ENCODE measurements at regions not wholly inside any gene's neighbourhood (a gene's known extent, or its start where the extent isn't known, plus 50 kb on each side); places are given as distances from the start of the nearest gene placed in this dataset.
A peak's percentile ranks its signal among the peaks of the same experiment; 100 is the strongest.
"Not testable (repeated sequence)": the region's sequence is repeated elsewhere in the genome, so short reads cannot be mapped to it uniquely, and the experiment has no call there.

DNA sequence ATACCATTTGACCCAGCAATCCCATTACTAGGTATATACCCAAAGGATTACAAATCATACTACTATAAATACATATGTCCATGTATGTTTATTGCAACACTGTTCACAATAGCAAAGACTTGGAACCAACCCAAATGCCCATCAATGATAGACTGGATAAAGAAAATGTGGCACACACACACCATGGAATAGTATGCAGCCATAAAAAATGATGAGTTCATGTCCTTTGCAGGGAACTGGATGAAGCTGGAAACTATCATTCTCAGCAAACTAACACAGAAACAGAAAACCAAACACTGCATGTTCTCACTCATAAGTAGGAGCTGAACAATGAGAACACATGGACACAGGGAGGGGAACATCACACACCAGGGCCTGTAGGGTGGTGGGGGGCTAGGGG, 127.7 kb upstream of the ARG1 start:
- H3K36me3 Mint-ChIP-seq; DNase-seq; H3K4me3 ChIP-seq (ENCODE audit: low read length in 2 of 2); H3K4me3 Mint-ChIP-seq; POLR2A ChIA-PET (ENCODE audit: partially characterized antibody); H3K9me3 Mint-ChIP-seq; H3K27me3 ChIP-seq (ENCODE audit: insufficient read depth, low read length); H3K27ac ChIP-seq (ENCODE audit: low read depth, low read length); H3K36me3 ChIP-seq (ENCODE audit: insufficient read depth, low read length); H3K27me3 Mint-ChIP-seq; intact Hi-C loops (cut with micrococcal nuclease); H3K9me3 ChIP-seq (ENCODE audit: control insufficient read depth in 1 of 2, low read length in 2 of 2); H3K27ac Mint-ChIP-seq: not testable (repeated sequence)
- peaks cover 18 to 41% (median 31%) of the 10 kb centered on the region in 4 donors for H3K4me1 Mint-ChIP-seq
- H3K4me1 ChIP-seq (ENCODE audit: insufficient read depth, low read length): peaks cover 32% of the 10 kb centered on the region
- CTCF ChIA-PET (ENCODE audit: partially characterized antibody): interaction anchor here (1.7 to 2.0 kb wide), 2 partner anchors 163 to 240 kb away, joined by 5 read pairs; no protein-coding TSS in a partner anchor

- CTCF ChIA-PET (ENCODE audit: partially characterized antibody): no interaction called here
- Histone ChIP-seq H3K4me3 (ENCODE audit: low read length in 2 of 2) (no peak overlapping the region), H3K36me3 (ENCODE audit: insufficient read depth, low read length) (no peaks in the 10 kb centered on the region), H3K4me1 (ENCODE audit: insufficient read depth, low read length) (peaks cover 5% of the 10 kb centered on the region), H3K27me3 (ENCODE audit: insufficient read depth, low read length) (no peaks in the 10 kb centered on the region), H3K9me3 (ENCODE audit: control insufficient read depth in 1 of 2, low read length in 2 of 2) (no peaks in the 10 kb centered on the region), H3K27ac (ENCODE audit: low read depth, low read length) (no peak overlapping the region)
- no peaks in the 10 kb centered on the region for H3K36me3 Mint-ChIP-seq
- peaks cover 0 to 15% (median 6%) of the 10 kb centered on the region in 4 donors for H3K4me1 Mint-ChIP-seq
- no peak overlapping the region for H3K27ac Mint-ChIP-seq
- H3K27me3 Mint-ChIP-seq: no peaks in the 10 kb centered on the region
- POLR2A ChIA-PET (ENCODE audit: partially characterized antibody): interaction anchor here (0.7 kb wide), 1 partner anchor 9 kb away, joined by 3 read pairs; no protein-coding TSS in a partner anchor
- H3K9me3 Mint-ChIP-seq: peaks cover 0 to 3% (median 0%) of the 10 kb centered on the region in 8 donors
- intact Hi-C loops (cut with micrococcal nuclease): no loop called here
- no peak overlapping the region for H3K4me3 Mint-ChIP-seq
- no peak for DNase-seq
Measured at GRCh38 chr6:131450861-131451260, 122.2 kb upstream of the ARG1 start.

DNA sequence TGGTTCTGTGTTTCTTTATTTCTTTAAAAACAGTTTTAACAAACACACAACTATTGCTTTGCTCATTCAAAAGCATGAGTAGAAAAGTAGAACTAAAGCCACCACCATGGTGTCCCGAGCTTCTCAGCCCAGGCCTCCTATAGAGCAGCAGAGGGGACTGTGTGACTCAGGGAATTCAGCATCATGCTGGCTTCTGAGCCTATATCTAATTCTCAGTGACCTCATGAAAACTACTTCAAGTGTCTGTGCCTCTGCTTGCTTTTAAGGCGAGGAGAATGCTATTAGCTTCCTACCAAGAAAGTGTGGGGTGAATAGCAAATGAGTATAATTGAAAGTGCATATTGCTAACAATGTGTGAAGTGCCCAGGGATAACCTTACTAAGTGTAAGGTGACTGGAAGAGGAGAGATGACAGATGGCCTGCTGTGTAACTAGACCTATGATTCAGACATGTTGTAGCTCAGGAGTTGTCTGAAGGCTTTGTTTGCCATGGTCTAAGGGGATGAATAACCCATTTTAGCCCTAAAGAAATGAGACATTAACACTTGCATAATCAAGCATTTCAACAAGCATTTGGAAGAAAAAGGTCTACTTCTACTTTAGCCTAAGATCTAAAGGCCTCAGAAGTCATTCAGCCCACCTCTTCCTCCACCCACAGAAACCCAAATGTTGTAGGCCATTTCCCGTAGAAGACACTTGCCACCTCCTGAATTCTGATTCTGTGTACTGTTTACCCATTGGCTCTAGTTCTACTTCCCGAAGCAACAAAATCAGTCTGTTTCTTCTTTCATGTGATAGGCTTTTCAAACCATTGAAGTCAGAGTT, 121.5 kb upstream of the ARG1 start:
- H3K27me3 Mint-ChIP-seq: no peaks in the 10 kb centered on the region
- H3K4me3 Mint-ChIP-seq: no peak overlapping the region
- Histone ChIP-seq H3K27me3 (ENCODE audit: insufficient read depth, low read length) (no peaks in the 10 kb centered on the region), H3K4me1 (ENCODE audit: insufficient read depth, low read length) (peaks cover 5% of the 10 kb centered on the region), H3K36me3 (ENCODE audit: insufficient read depth, low read length) (no peaks in the 10 kb centered on the region), H3K4me3 (ENCODE audit: low read length in 2 of 2) (no peak overlapping the region), H3K27ac (ENCODE audit: low read depth, low read length) (no peak overlapping the region), H3K9me3 (ENCODE audit: control insufficient read depth in 1 of 2, low read length in 2 of 2) (no peaks in the 10 kb centered on the region)
- CTCF ChIA-PET (ENCODE audit: partially characterized antibody): no interaction called here
- H3K9me3 Mint-ChIP-seq: no peaks in the 10 kb centered on the region
- peak overlapping the region in 1 of 7 donors; percentile 22 for H3K27ac Mint-ChIP-seq
- intact Hi-C loops (cut with micrococcal nuclease): no loop called here
- H3K4me1 Mint-ChIP-seq: peaks cover 0 to 15% (median 6%) of the 10 kb centered on the region in 4 donors
- H3K36me3 Mint-ChIP-seq: no peaks in the 10 kb centered on the region
- no peak for DNase-seq
- POLR2A ChIA-PET (ENCODE audit: partially characterized antibody): no interaction called here

DNA sequence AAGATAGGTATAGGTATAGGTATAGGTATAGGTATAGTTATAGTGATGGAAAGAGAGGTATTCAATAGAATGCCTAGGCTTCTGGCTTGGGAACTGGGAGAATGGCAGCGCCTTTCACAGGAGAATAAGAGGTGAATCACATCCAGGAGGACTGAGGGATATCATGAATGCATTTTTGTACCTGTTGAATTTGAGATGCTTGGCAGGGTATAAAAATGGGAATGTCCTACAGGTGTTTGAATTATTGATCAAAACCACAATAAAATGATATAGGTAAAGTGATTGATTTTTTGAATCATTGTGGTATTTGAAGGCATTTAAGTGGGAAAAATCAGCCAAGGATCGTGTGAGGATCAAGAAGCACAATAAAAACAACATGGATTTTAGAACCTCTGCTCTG, 119.2 kb upstream of the ARG1 start:
- H3K4me1 Mint-ChIP-seq: peaks cover 0 to 15% (median 7%) of the 10 kb centered on the region in 4 donors
- intact Hi-C loops (cut with micrococcal nuclease): no loop called here
- H3K36me3 ChIP-seq (ENCODE audit: insufficient read depth, low read length): no peaks in the 10 kb centered on the region
- no peaks in the 10 kb centered on the region for H3K9me3 Mint-ChIP-seq
- peaks cover 5% of the 10 kb centered on the region for H3K4me1 ChIP-seq (ENCODE audit: insufficient read depth, low read length)
- ChIA-PET POLR2A (ENCODE audit: partially characterized antibody) (no interaction called here), CTCF (ENCODE audit: partially characterized antibody) (no interaction called here)
- DNase-seq: no peak
- no peak overlapping the region for H3K4me3 ChIP-seq (ENCODE audit: low read length in 2 of 2)
- no peak overlapping the region for H3K27ac Mint-ChIP-seq
- H3K27me3 Mint-ChIP-seq: no peaks in the 10 kb centered on the region
- H3K4me3 Mint-ChIP-seq: no peak overlapping the region
- no peaks in the 10 kb centered on the region for H3K36me3 Mint-ChIP-seq
- H3K9me3 ChIP-seq (ENCODE audit: control insufficient read depth in 1 of 2, low read length in 2 of 2): no peaks in the 10 kb centered on the region
- no peaks in the 10 kb centered on the region for H3K27me3 ChIP-seq (ENCODE audit: insufficient read depth, low read length)
- no peak overlapping the region for H3K27ac ChIP-seq (ENCODE audit: low read depth, low read length)

GRCh38 chr6:131456565-131456964, 116.5 kb upstream of the ARG1 start:
- Histone ChIP-seq H3K27me3 (ENCODE audit: insufficient read depth, low read length) (no peaks in the 10 kb centered on the region), H3K36me3 (ENCODE audit: insufficient read depth, low read length) (no peaks in the 10 kb centered on the region), H3K27ac (ENCODE audit: low read depth, low read length) (no peak overlapping the region), H3K4me3 (ENCODE audit: low read length in 2 of 2) (no peak overlapping the region), H3K4me1 (ENCODE audit: insufficient read depth, low read length) (peaks cover 7% of the 10 kb centered on the region), H3K9me3 (ENCODE audit: control insufficient read depth in 1 of 2, low read length in 2 of 2) (no peaks in the 10 kb centered on the region)
- Mint-ChIP-seq H3K27me3 (no peaks in the 10 kb centered on the region), H3K36me3 (no peaks in the 10 kb centered on the region), H3K9me3 (no peaks in the 10 kb centered on the region), H3K4me3 (no peak overlapping the region), H3K4me1 (peaks cover 7 to 13% (median 9%) of the 10 kb centered on the region in 4 donors), H3K27ac (no peak overlapping the region)
- ChIA-PET CTCF (ENCODE audit: partially characterized antibody) (interaction anchor here (0.8 to 1.3 kb wide), 2 partner anchors 19 to 273 kb away, joined by 3 to 5 read pairs; no protein-coding TSS in a partner anchor), POLR2A (ENCODE audit: partially characterized antibody) (no interaction called here)
- intact Hi-C loops (cut with micrococcal nuclease): no loop called here
- DNase-seq: no peak

- H3K27ac ChIP-seq (ENCODE audit: low read depth, low read length): no peak overlapping the region
- H3K9me3 ChIP-seq (ENCODE audit: control insufficient read depth in 1 of 2, low read length in 2 of 2): no peaks in the 10 kb centered on the region
- no peak for DNase-seq
- ChIA-PET CTCF (ENCODE audit: partially characterized antibody) (interaction anchor here (1.4 to 1.9 kb wide), 2 partner anchors 11 to 276 kb away, joined by 3 to 11 read pairs; no protein-coding TSS in a partner anchor), POLR2A (ENCODE audit: partially characterized antibody) (interaction anchor here (1.0 kb wide), 2 partner anchors 178 to 259 kb away, joined by 3 to 6 read pairs; partner anchors contain the start of gene ENPP3)
- peaks cover 7 to 8% (median 7%) of the 10 kb centered on the region in 4 donors for H3K4me1 Mint-ChIP-seq
- H3K27me3 Mint-ChIP-seq: no peaks in the 10 kb centered on the region
- intact Hi-C loops (cut with micrococcal nuclease): no loop called here
- H3K36me3 ChIP-seq (ENCODE audit: insufficient read depth, low read length): no peaks in the 10 kb centered on the region
- H3K4me3 Mint-ChIP-seq: no peak overlapping the region
- H3K27ac Mint-ChIP-seq: no peak overlapping the region
- no peaks in the 10 kb centered on the region for H3K27me3 ChIP-seq (ENCODE audit: insufficient read depth, low read length)
- peaks cover 4% of the 10 kb centered on the region for H3K4me1 ChIP-seq (ENCODE audit: insufficient read depth, low read length)
- no peak overlapping the region for H3K4me3 ChIP-seq (ENCODE audit: low read length in 2 of 2)
- H3K36me3 Mint-ChIP-seq: no peaks in the 10 kb centered on the region
- no peaks in the 10 kb centered on the region for H3K9me3 Mint-ChIP-seq
Measured at GRCh38 chr6:131459005-131459404, 114.0 kb upstream of the ARG1 start.

DNA sequence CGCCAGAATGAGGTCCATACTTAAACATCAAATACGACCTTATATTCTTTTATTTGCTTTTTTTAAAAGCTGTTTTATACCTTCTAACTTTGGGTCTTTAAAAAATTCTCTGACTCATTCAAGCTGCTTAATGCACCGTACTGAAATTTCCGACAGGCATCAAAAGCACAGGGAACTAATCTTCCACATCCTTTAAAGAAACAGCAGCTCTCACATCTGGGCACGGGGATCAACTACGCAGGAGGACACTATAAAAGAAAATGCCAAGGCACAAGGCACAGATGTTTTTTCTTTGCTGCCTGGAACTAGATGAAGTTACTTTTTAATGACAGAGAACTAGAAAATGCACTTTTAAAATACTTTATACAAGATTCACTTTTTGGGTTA, 112.4 kb upstream of the ARG1 start:
- CTCF ChIA-PET (ENCODE audit: partially characterized antibody): interaction anchor here (1.0 to 1.9 kb wide), 4 partner anchors 32 to 373 kb away, joined by 3 to 11 read pairs (median 4); no protein-coding TSS in a partner anchor
- Histone ChIP-seq H3K9me3 (ENCODE audit: control insufficient read depth in 1 of 2, low read length in 2 of 2) (no peaks in the 10 kb centered on the region), H3K27me3 (ENCODE audit: insufficient read depth, low read length) (no peaks in the 10 kb centered on the region), H3K27ac (ENCODE audit: low read depth, low read length) (no peak overlapping the region), H3K36me3 (ENCODE audit: insufficient read depth, low read length) (no peaks in the 10 kb centered on the region), H3K4me3 (ENCODE audit: low read length in 2 of 2) (no peak overlapping the region), H3K4me1 (ENCODE audit: insufficient read depth, low read length) (peaks cover 4% of the 10 kb centered on the region)
- Mint-ChIP-seq H3K27ac (no peak overlapping the region), H3K4me1 (peaks cover 7 to 8% (median 7%) of the 10 kb centered on the region in 4 donors), H3K27me3 (no peaks in the 10 kb centered on the region), H3K4me3 (no peak overlapping the region), H3K9me3 (no peaks in the 10 kb centered on the region), H3K36me3 (no peaks in the 10 kb centered on the region)
- no peak for DNase-seq
- intact Hi-C loops (cut with micrococcal nuclease): loop anchor here (1.0 kb wide), 1 partner anchor 261 kb away; no protein-coding TSS in a partner anchor
- POLR2A ChIA-PET (ENCODE audit: partially characterized antibody): interaction anchor here (1.1 kb wide), 1 partner anchor 10 kb away, joined by 3 read pairs; no protein-coding TSS in a partner anchor

Data from CD4-positive, alpha-beta memory T cell (primary cell).